ENCODE measurements at regions not wholly inside any gene's neighbourhood (a gene's known extent, or its start where the extent isn't known, plus 50 kb on each side); places are given as distances from the start of the nearest gene placed in this dataset.

- Histone ChIP-seq H3K4me1 (ENCODE audit: insufficient read depth, low read length, poor library complexity, severe bottlenecking) (no peaks in the 10 kb centered on the region), H3K27me3 (ENCODE audit: insufficient read depth, low read length, poor library complexity, severe bottlenecking) (no peaks in the 10 kb centered on the region), H3K4me3 (ENCODE audit: low read length, poor library complexity, severe bottlenecking) (no peak overlapping the region), H3K9ac (ENCODE audit: low read depth, low read length, poor library complexity, severe bottlenecking) (no peak overlapping the region), H3K4me2 (ENCODE audit: low read depth, low read length, poor library complexity, severe bottlenecking) (no peak overlapping the region), H3F3A (ENCODE audit: low read depth) (no peaks in the 10 kb centered on the region), H4K20me1 (ENCODE audit: insufficient read depth, low read length, poor library complexity, severe bottlenecking) (no peaks in the 10 kb centered on the region), H3K9me2 (replicated peaks; ENCODE audit: low read depth, low read length) (no peaks in the 10 kb centered on the region), H3K9me3 (ENCODE audit: insufficient read depth, low read depth, low read length) (no peaks in the 10 kb centered on the region), H3K36me3 (ENCODE audit: insufficient read depth, low read length) (no peaks in the 10 kb centered on the region), H3K79me2 (ENCODE audit: insufficient read depth, low read length) (no peaks in the 10 kb centered on the region), H2AFZ (ENCODE audit: low read length) (no peak overlapping the region)
- TF ChIP-seq EZH2phosphoT487 (IDR thresholded peaks at IDR 0.05; ENCODE audit: borderline replicate concordance): no peak
- no peak for TF ChIP-seq CTCF (conservative IDR thresholded peaks at IDR 0.05; ENCODE audit: low read length)
These were observed 268.3 kb downstream of the VAPA start for GRCh38 chr18:10182009-10182624.

- H3K4me1 ChIP-seq (ENCODE audit: insufficient read depth, low read length, poor library complexity, severe bottlenecking): no peaks in the 10 kb centered on the region
- H3F3A ChIP-seq (ENCODE audit: low read depth): no peaks in the 10 kb centered on the region
- no peaks in the 10 kb centered on the region for H3K9me2 ChIP-seq (replicated peaks; ENCODE audit: low read depth, low read length)
- H3K9ac ChIP-seq (ENCODE audit: low read depth, low read length, poor library complexity, severe bottlenecking): no peak overlapping the region
- TF ChIP-seq CTCF (conservative IDR thresholded peaks at IDR 0.05; ENCODE audit: low read length) (no peak), EZH2phosphoT487 (IDR thresholded peaks at IDR 0.05; ENCODE audit: borderline replicate concordance) (no peak)
- no peaks in the 10 kb centered on the region for H3K9me3 ChIP-seq (ENCODE audit: insufficient read depth, low read depth, low read length)
- H3K4me3 ChIP-seq (ENCODE audit: low read length, poor library complexity, severe bottlenecking): no peak overlapping the region
- H2AFZ ChIP-seq (ENCODE audit: low read length): no peak overlapping the region
- H3K79me2 ChIP-seq (ENCODE audit: insufficient read depth, low read length): no peaks in the 10 kb centered on the region
- no peaks in the 10 kb centered on the region for H4K20me1 ChIP-seq (ENCODE audit: insufficient read depth, low read length, poor library complexity, severe bottlenecking)
- no peak overlapping the region for H3K4me2 ChIP-seq (ENCODE audit: low read depth, low read length, poor library complexity, severe bottlenecking)
- H3K27me3 ChIP-seq (ENCODE audit: insufficient read depth, low read length, poor library complexity, severe bottlenecking): no peaks in the 10 kb centered on the region
- H3K36me3 ChIP-seq (ENCODE audit: insufficient read depth, low read length): no peaks in the 10 kb centered on the region
These were observed 269.7 kb upstream of the APCDD1 start for GRCh38 chr18:10184776-10185175.

GRCh38 chr18:10188971-10189810 lies 265.2 kb upstream of the APCDD1 start:
- H3F3A ChIP-seq (ENCODE audit: low read depth): no peaks in the 10 kb centered on the region
- H2AFZ ChIP-seq (ENCODE audit: low read length): no peak overlapping the region
- no peaks in the 10 kb centered on the region for H3K79me2 ChIP-seq (ENCODE audit: insufficient read depth, low read length)
- no peak overlapping the region for H3K9ac ChIP-seq (ENCODE audit: low read depth, low read length, poor library complexity, severe bottlenecking)
- no peaks in the 10 kb centered on the region for H3K9me3 ChIP-seq (ENCODE audit: insufficient read depth, low read depth, low read length)
- no peak overlapping the region for H3K4me2 ChIP-seq (ENCODE audit: low read depth, low read length, poor library complexity, severe bottlenecking)
- H3K9me2 ChIP-seq (replicated peaks; ENCODE audit: low read depth, low read length): no peaks in the 10 kb centered on the region
- H4K20me1 ChIP-seq (ENCODE audit: insufficient read depth, low read length, poor library complexity, severe bottlenecking): no peaks in the 10 kb centered on the region
- H3K4me3 ChIP-seq (ENCODE audit: low read length, poor library complexity, severe bottlenecking): no peak overlapping the region
- H3K4me1 ChIP-seq (ENCODE audit: insufficient read depth, low read length, poor library complexity, severe bottlenecking): no peaks in the 10 kb centered on the region
- H3K36me3 ChIP-seq (ENCODE audit: insufficient read depth, low read length): no peaks in the 10 kb centered on the region
- no peaks in the 10 kb centered on the region for H3K27me3 ChIP-seq (ENCODE audit: insufficient read depth, low read length, poor library complexity, severe bottlenecking)
- TF ChIP-seq EZH2phosphoT487 (IDR thresholded peaks at IDR 0.05; ENCODE audit: borderline replicate concordance) (no peak), CTCF (conservative IDR thresholded peaks at IDR 0.05; ENCODE audit: low read length) (no peak)
